Liver (tissue), 3 donors: ENCODE measurements at regions not wholly inside any gene's neighbourhood (a gene's known extent, or its start where the extent isn't known, plus 50 kb on each side); places are given as distances from the start of the nearest gene placed in this dataset.

Source experiments
- CTCF ChIP-seq: fragments of 150-350 bp; IDR thresholded peaks from 2 replicates; pipeline ENCODE4 v1.5.1; 2017; ENCODE audit warnings: improper control_type of control experiment, low read depth, low read length; ENCODE audit not compliant: missing input control
- TF ChIP-seq, protein P1 (sequence below): IDR thresholded peaks from 2 replicates; pipeline ENCODE4 v1.6.1; 2016; ENCODE audit warnings: antibody characterized with exemption
- donor health status: healthy.
- donor health status: healthy.

DNA sequence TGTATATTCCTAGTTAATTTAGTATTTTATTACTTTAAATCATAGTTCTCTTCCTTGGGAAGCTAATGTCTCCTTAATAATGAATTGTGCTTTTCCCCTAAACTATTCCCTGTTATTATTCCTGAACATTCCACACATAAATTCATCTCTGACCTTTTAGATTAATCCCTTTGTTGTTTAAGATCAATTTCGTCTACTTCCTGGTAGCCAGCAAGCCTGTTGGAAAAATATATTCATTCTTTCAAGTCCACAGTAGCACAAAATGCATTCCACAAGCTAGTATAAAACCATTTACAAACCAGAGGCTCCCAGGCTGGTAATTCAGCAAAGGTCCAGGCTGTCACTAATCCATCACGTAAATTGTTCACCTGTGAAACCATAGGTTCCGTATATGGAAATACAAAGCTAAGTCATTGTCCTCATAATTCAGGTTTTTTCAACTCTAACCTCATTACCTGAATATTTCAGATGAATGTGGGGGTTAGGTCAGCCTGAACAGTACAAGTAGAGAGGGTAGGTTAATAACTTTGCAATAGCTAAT lies 232.7 kb downstream of the SEC23A start:
- no peak for TF ChIP-seq CTCF
- TF ChIP-seq, protein P1, sequence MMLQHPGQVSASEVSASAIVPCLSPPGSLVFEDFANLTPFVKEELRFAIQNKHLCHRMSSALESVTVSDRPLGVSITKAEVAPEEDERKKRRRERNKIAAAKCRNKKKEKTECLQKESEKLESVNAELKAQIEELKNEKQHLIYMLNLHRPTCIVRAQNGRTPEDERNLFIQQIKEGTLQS, result no peak
